ENCODE measurements at regions not wholly inside any gene's neighbourhood (a gene's known extent, or its start where the extent isn't known, plus 50 kb on each side); places are given as distances from the start of the nearest gene placed in this dataset.

DNA sequence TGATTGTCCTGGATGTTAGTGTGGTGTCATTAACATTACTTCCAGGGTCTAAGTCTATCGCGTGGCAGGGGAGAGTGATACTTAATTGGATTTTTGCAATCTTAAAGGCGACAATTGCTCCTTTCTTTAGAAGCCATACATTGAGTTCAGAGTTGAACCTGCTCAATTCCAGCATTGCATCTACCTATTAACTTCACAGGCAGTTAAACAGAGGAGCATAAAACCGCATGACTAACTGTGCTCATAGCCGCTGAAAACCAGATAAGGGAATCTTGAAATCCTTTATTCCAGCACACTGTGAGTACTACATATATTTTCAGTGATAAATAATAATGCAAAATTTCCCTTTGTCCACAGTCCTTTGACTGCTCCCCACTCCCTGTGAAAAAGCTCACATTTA, 255.3 kb downstream of the STK31 start:
- intact Hi-C loops (cut with micrococcal nuclease), result no loop called here

DNA sequence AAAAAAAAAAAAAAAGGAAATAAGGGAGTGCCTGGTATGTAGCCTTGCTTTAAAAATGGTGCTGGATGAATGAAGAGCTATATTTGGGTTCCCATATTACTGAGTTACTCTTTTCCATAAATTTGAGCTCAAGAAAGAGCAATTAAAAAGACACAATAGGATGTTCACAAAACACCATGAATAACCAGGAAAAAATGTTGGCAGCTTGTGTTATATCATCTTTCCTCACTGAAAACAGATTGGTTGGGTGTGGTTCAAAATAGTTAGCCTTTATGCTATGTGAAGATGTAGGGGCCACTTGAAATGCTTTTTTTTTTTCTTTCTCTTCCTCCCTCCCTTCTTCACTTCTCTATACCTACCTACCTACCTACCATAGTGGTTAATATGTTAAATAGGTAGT, 256.9 kb downstream of the STK31 start:
- Histone ChIP-seq H3K27me3 (ENCODE audit: insufficient read depth, low read length) (no peaks in the 10 kb centered on the region), H2AFZ (ENCODE audit: low read depth, low read length, poor library complexity, severe bottlenecking) (no peak overlapping the region), H4K20me1 (ENCODE audit: insufficient read depth) (no peaks in the 10 kb centered on the region), H3K9me2 (ENCODE audit: insufficient read depth) (no peaks in the 10 kb centered on the region), H3K4me1 (ENCODE audit: control insufficient read depth in 1 of 2, insufficient read depth in 2 of 2, low read length in 2 of 2) (no peaks in the 10 kb centered on the region), H3K36me3 (ENCODE audit: control insufficient read depth in 1 of 2, insufficient read depth in 2 of 2, low read length in 2 of 2) (no peaks in the 10 kb centered on the region), H3K9ac (ENCODE audit: low read length) (no peak overlapping the region), H3K79me2 (ENCODE audit: insufficient read depth, low read length) (no peaks in the 10 kb centered on the region), H3K4me3 (replicated peaks in 1 of 2; ENCODE audit: low read depth in 1 of 2, low read length in 2 of 2) (no peak overlapping the region), H3K4me2 (ENCODE audit: low read length) (no peak overlapping the region), H3K9me3 (ENCODE audit: control insufficient read depth in 1 of 2, insufficient read depth in 1 of 2, low read depth in 1 of 2, low read length in 2 of 2) (no peaks in the 10 kb centered on the region), H3K27ac (ENCODE audit: low read depth, low read length) (no peak overlapping the region)
- DNase-seq (ENCODE audit: low read depth, low spot score), result no peak
- ATAC-seq, result no peak
- BruUV-seq (replicated peaks), result no TSS peak
- ChIA-PET POLR2A (no interaction called here), CTCF (no interaction called here), RAD21 (ENCODE audit: low non-redundant PET in 1 of 2, low total read pairs in 2 of 2, uncharacterized antibody in 2 of 2, unreplicated experiment in 2 of 2) (no interaction called here)
- intact Hi-C loops (cut with micrococcal nuclease), result no loop called here
- no peak for TF ChIP-seq EZH2phosphoT487 (IDR thresholded peaks at IDR 0.05; ENCODE audit: borderline replicate concordance)
- no peak for TF ChIP-seq FOSL1 (IDR thresholded peaks at IDR 0.05; ENCODE audit: low read depth)
- TF ChIP-seq SP1 (IDR thresholded peaks at IDR 0.05; ENCODE audit: low read depth), result no peak

More for the DNA sequence above, 255.3 kb downstream of the STK31 start:
- RAD21 ChIA-PET (ENCODE audit: low non-redundant PET in 1 of 2, low total read pairs in 2 of 2, uncharacterized antibody in 2 of 2, unreplicated experiment in 2 of 2), result no interaction called here
- no peak for ATAC-seq
- Histone ChIP-seq H3K9ac (ENCODE audit: low read length) (no peak overlapping the region), H3K36me3 (ENCODE audit: control insufficient read depth in 1 of 2, insufficient read depth in 2 of 2, low read length in 2 of 2) (no peaks in the 10 kb centered on the region), H3K27me3 (ENCODE audit: insufficient read depth, low read length) (no peaks in the 10 kb centered on the region), H3K4me1 (ENCODE audit: control insufficient read depth in 1 of 2, insufficient read depth in 2 of 2, low read length in 2 of 2) (no peaks in the 10 kb centered on the region), H3K9me2 (ENCODE audit: insufficient read depth) (no peaks in the 10 kb centered on the region), H4K20me1 (ENCODE audit: insufficient read depth) (no peaks in the 10 kb centered on the region), H2AFZ (ENCODE audit: low read depth, low read length, poor library complexity, severe bottlenecking) (no peak overlapping the region), H3K9me3 (ENCODE audit: control insufficient read depth in 1 of 2, insufficient read depth in 1 of 2, low read depth in 1 of 2, low read length in 2 of 2) (no peaks in the 10 kb centered on the region), H3K79me2 (ENCODE audit: insufficient read depth, low read length) (no peaks in the 10 kb centered on the region), H3K4me2 (ENCODE audit: low read length) (no peak overlapping the region), H3K27ac (ENCODE audit: low read depth, low read length) (no peak overlapping the region), H3K4me3 (replicated peaks in 1 of 2; ENCODE audit: low read depth in 1 of 2, low read length in 2 of 2) (no peak overlapping the region)
- BruUV-seq (replicated peaks), result no TSS peak
- POLR2A ChIA-PET, result no interaction called here
- TF ChIP-seq EZH2phosphoT487 (IDR thresholded peaks at IDR 0.05; ENCODE audit: borderline replicate concordance) (no peak), YY1 (IDR thresholded peaks at IDR 0.05; ENCODE audit: extremely low read depth, insufficient replicate concordance, low read depth, low read length) (no peak)
- TF ChIP-seq, protein P1, sequence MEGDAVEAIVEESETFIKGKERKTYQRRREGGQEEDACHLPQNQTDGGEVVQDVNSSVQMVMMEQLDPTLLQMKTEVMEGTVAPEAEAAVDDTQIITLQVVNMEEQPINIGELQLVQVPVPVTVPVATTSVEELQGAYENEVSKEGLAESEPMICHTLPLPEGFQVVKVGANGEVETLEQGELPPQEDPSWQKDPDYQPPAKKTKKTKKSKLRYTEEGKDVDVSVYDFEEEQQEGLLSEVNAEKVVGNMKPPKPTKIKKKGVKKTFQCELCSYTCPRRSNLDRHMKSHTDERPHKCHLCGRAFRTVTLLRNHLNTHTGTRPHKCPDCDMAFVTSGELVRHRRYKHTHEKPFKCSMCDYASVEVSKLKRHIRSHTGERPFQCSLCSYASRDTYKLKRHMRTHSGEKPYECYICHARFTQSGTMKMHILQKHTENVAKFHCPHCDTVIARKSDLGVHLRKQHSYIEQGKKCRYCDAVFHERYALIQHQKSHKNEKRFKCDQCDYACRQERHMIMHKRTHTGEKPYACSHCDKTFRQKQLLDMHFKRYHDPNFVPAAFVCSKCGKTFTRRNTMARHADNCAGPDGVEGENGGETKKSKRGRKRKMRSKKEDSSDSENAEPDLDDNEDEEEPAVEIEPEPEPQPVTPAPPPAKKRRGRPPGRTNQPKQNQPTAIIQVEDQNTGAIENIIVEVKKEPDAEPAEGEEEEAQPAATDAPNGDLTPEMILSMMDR (IDR thresholded peaks at IDR 0.05 in 2 of 3, conservative IDR thresholded peaks at IDR 0.05 in 1 of 3; ENCODE audit: borderline replicate concordance in 1 of 3, insufficient read depth in 1 of 3, low read depth in 2 of 3, low read length in 2 of 3), result no peak
- CTCF ChIA-PET, result no interaction called here
- DNase-seq (ENCODE audit: low read depth, low spot score), result no peak
